GM18907 (cell line): ENCODE measurements at regions not wholly inside any gene's neighbourhood (a gene's known extent, or its start where the extent isn't known, plus 50 kb on each side); places are given as distances from the start of the nearest gene placed in this dataset.
"Not testable (repeated sequence)": the region's sequence is repeated elsewhere in the genome, so short reads cannot be mapped to it uniquely, and the experiment has no call there.

ENCODE experiments used
- ATAC-seq: cut with Tn5 transposase; IDR thresholded peaks from one replicate; pipeline ENCODE4 v1.9.1; 2021; ENCODE audit warnings: mild to moderate bottlenecking, moderate library complexity; ENCODE audit not compliant: unreplicated experiment

DNA sequence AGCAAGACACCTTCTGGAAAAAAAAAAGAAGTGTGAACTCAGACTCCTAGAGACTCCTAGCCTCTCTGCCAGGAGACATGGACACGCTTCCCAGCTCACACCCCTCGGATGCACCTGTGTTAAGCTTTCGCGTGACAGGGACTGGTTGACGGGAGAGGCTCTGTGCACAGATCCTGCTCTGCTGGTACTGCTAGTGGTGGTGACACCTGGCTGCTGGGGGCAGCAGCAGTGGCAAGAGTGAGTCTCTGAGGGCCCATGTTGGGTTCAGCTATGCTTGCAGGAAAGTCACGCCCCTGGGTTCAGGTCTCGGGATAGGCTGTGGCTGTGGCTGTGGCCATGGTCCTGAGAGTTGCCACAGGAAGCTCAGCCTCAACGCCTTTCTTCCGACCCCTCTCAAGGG is 81.1 kb downstream of the XRCC2 start:
- no peak for ATAC-seq

DNA sequence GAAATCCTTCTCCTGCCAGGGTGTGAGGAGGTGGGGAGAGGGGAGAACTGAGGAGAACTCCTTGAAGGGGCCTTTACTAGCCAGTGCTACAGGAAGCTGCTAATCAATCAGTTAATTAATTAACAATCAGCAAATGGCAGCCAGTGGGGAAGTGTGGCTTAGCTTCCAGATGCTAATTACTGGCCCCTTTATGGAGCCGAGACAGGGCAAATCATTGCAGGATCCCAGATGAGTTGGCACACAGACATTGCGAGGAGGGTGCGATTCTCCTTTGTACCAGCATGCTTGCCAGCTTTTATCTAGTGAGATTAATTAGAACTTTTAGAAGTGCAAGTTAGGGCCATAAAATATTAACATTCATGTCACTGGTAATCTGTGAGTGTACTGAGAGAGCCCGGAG is 84.0 kb downstream of the XRCC2 start:
- no peak for ATAC-seq

DNA sequence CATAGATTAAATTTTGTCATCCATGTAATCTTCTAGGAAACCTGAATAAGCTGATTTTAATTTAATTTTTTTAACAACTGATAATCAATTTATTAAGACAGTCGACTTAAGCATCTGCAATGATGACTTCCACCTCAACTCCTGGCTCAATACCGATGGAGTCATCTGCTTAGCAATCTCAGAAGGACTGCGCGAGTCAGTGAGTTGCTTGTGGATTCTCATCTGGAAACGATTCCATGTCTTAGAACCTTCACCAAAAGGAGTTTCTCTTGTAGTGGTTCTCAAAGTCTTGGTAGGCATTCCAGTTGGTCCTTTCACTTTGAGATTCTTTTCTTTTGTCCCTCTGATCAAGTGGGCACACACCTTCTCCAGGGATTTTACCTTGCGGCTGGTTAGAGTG is 85.5 kb downstream of the XRCC2 start:
- ATAC-seq: no peak

DNA sequence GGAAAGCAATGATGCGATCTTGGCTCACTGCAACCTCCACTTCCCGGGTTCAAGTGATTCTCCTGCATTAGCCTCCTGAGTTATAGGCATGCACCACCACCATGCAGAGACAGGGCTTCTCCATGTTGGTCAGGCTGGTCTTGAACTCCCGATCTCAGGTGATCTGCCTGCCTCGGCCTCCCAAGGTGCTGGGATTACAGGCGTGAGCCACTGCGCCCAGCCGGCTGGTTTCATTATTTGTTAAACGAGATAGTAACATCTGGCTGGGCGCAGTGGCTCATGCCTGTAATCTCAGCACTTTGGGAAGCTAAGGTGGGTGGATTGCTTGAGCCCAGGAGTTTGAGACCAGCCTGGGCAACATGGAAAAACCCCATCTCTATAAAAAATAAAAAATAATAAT is 86.1 kb downstream of the XRCC2 start:
- ATAC-seq: not testable (repeated sequence)

DNA sequence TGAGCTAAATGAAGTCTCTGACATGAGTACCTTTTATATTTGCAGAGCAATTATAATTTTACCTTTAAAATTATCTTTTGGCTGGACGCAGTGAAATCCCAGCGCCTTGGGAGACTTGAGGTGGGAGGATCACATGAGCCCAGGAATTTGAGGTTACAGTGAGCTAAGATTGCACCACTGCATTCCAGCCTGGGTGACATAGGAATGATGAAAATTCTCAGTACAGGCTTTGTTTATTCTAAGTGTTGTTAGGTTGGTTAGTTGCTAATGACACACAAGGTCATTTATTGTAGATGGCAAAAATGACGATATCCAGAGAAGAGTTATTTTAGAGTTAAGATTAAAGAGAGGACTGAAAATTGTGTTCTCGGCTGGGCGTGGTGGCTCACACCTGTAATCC is 87.6 kb downstream of the XRCC2 start:
- no peak for ATAC-seq

DNA sequence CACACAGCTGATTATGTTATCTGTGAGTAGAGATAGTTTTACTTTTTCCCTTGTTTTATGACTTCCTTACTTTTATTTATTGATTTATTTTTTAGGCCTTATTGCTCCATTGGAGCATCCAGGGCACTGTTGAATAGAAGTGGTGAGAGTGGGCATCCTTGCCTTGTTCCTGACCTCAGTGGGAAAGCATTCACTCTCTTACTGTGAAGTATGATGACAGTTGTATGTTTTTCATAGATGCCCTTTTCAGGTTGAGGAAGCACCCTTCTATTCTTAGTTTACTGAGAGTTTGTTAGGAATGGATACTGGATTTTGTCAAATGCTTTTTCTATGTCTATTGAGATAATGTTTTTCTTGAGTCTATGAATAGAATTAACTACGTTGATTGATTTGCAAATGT is 88.6 kb downstream of the XRCC2 start:
- no peak for ATAC-seq

DNA sequence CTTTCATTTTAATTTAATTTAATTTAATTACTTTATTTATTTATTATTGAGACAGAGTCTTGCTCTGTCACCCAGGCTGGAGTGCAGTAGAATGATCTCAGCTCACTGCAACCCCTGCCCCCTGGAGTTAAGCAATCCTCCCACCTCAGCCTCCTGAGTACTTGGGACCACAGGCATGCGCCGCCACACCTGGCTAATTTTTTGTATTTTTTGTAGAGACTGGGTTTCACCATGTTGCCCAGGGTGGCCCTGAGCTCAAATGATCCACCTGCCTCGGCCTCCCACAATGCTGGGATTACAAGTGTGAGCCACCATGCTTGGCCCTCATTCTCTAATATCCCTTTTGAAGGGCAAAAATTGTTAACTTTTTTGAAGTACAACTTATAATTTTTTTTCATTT is 92.9 kb downstream of the XRCC2 start:
- no peak for ATAC-seq

DNA sequence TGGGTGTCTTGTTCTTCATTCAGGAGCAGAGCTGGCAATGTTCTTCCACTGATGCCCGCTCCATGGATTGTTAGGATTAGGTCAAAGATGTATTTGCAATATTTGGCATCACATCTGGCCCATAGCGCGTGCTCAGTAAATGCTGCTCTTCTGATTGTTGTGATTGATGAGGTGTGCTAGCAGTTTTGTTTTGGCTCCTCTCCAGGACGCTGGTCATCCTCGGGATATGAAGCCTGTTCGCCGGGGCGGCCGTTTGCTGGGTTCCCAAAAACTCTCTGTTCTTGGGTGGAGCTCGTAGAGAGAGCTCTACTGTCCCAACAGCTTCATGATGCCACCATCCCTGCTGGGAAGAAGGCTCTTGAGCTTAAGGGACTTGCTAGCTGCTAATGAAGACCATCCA is 96.9 kb downstream of the XRCC2 start:
- no peak for ATAC-seq

DNA sequence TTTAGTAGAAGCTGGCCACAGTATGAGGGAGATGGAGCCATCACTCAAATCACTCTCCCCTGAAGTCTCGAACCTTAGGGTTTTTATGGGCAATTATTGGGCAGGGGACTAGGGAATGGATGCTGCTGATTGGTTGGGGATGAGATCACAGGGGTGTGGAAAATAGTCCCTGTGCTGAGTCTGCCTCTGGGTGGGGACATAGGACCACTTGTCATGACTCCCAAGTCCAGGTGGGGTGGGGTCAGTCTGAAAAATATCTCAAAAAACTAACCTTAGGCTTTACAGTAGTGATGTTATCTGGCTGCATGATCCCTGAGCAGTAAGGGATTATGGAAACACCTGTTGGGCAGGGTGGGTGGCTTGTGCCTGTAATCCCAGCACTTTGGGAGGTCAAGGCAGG is 98.6 kb downstream of the XRCC2 start:
- no peak for ATAC-seq

DNA sequence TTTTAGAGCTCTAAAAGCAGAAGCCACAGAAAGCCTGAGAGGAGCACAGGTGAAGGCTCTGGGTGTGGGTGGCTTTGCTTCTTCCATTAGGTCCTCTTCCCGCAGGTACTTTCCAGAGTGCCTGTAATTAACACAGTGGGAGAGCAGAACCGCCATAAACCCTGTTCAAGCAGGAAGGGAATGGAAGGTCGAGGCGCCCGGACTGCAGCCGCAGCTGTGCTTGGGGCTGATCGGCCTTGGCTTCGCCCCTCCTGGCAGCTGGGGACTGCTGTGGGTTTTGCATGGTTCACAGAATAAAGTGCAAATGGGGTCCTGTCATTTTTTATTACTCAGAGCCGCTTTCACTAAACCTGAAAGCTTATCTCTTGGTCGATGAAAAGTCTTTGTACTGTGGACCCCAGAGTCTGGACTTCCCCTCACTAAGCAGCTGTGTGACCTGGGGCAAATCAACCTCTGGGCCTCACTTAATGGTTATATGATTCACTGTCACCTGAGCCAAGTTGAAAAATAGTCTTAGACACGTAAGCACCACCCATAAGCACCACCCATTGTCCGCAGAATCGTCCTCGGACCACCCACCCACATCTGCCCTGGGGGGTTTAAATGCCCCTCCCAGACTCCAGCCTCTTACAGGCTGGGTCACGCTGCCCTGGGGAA is 100.9 kb downstream of the XRCC2 start:
- ATAC-seq: peak; percentile 78

DNA sequence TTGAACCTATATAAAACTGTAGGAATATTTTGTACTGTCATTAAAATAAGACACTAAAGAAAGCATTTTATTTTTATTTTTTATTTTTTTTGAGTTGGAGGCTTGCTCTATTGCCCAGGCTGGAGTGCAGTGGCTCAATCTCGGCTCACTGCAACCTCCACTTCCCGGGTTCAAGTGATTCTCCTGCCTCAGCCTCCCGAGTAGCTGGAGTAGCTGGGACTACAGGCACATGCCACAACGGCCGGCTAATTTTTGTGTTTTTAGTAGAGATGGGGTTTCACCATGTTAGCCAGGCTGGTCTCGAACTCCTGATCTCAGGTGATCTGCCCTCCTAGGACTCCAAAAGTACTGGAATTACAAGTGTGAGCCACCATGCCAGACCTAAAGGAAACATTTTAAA is 102.8 kb downstream of the XRCC2 start:
- ATAC-seq: not testable (repeated sequence)

DNA sequence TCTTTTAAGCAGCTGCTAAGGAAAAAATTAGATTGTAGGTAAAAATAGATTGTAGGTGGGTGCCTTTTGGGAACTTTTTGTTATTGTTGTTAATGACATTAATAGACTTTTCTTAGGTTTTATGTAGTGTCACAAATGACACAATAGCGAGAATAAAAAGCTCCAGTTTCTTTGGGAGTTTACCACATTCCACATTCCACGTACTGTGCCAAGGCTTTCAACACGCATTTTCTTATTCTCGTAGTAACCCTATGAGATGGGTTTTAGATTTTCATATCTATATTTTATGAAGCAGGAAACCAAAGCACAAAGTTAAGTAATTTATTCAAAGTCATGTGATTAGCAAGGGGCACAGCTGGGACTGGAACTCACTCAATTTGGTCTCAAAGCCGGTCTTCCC is 103.8 kb downstream of the XRCC2 start:
- no peak for ATAC-seq

DNA sequence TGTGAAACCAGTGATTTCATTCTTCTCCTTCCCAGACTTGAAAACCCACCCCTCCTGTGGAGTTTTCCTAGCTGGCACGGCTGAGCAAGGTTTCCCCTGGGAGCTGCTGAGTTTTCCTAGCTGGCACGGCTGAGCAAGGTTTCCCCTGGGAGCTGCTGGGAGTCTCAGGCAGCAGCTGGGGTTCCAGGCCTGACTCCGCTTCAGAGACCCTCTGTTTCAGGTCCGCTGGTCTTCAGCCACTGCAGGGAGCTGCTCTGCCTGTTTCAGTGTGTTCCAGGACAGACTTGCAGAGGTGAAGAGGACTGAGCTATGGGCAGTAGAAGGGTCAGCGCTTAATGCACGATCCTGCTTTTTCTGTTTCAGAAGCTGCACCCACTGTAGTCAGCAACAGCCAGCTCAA is 104.9 kb downstream of the XRCC2 start:
- no peak for ATAC-seq

DNA sequence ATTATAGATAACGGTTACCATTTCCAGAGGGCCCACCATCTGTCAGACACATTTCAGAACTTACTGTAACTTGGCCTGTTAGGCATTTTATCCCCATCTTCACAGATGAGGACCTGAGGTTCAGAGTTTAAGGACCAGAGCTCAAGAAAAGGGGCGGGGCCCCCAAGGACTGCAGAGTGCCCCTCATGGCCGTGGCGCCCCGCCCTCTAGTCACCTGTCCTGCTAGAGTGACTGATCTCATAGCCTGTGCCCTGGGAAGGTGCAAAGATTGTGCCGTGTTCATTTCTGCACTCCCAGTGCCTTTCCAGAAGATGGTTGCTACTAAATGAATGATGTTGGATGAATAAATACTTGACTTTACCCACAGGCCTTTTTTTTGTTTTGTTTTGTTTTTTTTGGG is 107.0 kb downstream of the XRCC2 start:
- ATAC-seq: no peak

DNA sequence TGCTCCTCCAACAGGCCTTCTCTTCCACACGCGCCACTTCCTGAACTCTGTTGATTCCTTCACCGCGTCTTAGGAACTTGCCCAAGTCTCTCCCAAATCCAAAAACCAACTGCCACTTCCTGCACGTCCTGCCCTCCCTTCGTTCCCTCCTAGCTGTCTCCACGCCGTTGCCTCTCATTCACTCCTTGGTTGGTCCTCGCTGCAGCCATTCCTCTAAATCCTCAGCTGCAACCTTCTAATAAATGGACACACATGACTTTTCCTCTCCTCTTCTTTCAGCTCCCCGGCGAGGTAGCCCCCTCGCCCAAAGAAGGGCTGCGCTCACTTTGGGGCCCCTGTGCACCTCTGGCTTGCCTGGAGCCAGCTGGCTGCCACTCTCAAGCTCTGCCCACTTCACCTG is 110.2 kb downstream of the XRCC2 start:
- ATAC-seq: no peak

DNA sequence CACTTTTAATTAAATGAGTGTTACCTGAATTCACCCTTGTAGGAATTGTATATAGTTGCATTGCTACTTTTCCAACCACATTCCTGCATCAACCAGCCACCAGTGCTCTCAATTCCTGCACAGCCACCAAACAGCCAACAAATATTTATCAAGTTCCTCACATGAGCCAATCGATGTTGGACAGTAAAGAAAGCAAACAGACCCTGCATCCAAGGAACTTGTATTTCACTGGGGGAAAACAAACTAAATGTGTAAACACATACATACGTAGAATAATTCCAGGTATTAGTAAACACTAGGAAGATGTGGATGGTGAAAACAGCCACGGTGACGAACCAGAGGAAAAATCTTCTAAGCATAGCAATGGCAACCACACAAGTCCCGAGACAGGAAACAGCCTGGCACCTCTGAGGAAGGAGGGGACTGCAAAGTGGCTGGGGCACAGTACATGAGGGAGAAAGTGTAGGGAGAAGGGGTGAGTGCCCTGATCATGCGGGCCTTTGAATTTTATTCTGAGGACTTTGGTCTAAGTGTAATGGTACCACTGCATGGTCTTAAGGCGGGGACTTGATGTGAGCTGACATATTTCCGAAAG is 111.2 kb downstream of the XRCC2 start:
- no peak for ATAC-seq

DNA sequence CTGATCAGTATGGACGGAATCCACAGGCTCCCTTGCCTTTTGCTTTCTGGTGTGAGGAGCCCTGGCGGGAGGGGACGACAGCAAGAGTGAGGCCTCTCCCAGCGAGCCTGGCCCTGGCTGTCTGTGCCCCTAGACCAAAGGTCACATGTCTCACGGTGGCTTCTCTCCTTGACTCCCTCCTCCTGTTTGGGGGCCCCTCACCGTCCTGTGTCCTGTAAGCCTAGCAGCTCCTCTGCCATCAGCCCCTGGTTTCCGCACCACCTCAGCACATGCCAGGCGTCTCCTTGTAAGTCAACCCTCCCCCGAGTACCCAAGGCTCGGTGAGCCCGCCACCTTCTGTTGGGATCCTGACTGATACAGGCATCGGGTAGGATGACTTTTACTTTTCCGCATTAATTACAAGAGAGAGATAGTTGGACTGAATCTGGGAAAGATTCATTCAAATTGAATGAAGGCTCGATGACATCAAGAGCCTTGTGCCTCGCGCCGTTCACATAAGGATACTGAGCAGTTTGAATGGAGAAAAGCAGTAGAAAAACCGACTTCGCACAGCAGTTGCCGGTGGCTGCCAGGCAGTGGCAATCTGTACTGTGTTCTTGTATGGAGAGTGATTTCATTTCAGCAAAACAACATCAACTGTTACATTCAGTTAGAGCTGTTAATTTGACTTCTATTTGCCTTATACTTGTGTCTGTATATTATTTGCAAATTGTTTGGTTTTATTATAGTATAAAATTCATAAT is 119.8 kb downstream of the XRCC2 start:
- no peak for ATAC-seq

DNA sequence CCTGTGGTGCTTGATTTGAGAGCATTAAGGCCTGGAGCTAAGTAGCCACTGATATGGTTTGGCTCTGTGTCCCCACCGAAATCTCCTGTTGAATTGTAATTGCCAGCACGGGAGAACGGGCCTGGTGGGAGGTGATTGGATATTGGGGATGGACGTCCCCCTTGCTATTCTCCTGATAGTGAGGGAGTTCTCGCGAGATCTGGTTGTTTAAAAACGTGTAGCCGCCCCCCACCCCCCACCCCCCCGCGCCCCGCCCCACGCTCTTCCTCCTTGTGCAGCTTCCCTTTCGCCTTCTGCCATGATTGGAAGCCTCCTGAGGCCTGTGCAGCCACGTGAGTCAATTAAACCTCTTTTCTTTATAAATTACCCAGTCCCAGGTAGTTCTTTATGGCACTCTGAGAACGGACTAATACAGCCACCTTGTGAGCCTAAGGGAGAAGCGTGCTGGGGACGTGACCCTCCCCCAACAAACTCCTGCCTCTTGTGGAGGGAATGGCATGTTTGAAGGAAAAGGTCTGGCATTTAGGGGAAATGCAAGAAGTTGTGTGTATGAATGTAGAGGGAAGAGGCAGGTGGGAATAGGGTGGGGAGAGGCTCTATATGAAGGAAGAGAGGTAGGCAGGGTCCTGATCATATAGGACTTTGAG is 118.0 kb upstream of the KMT2C start:
- ATAC-seq: no peak

DNA sequence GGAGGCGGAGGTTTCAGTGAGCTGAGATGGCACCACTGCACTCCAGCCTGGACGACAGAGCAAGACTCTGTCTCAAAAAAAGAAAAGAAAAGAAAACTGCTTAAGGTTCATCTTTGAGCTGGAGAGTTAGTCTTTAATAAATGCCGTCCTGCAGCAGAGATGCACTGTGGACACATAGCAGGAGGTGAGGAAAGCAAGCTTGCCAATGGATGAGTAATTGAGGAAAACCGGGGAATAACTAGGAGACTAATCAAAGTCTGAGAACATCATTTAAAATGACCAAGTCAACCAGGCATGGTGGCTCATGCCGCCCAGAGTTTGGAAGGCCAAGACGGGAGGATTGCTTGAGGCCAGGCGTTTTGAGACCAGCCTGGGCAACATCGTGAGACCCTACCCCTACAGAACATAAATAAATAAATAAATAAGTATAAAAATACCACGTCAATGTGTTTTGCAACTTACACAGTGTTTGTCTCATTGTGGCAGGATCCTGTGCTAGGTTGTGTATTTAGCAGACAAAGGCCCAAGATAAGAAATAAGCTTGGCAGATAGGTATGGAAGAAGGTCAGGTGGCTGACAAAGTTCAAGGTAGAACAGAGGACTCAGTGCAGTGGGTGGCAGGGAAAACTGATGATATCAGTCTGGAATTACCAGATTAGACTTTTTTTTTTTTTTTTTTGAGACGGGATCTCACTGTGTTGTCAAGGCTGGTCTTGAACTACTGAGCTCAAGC is 115.7 kb upstream of the KMT2C start:
- no peak for ATAC-seq

DNA sequence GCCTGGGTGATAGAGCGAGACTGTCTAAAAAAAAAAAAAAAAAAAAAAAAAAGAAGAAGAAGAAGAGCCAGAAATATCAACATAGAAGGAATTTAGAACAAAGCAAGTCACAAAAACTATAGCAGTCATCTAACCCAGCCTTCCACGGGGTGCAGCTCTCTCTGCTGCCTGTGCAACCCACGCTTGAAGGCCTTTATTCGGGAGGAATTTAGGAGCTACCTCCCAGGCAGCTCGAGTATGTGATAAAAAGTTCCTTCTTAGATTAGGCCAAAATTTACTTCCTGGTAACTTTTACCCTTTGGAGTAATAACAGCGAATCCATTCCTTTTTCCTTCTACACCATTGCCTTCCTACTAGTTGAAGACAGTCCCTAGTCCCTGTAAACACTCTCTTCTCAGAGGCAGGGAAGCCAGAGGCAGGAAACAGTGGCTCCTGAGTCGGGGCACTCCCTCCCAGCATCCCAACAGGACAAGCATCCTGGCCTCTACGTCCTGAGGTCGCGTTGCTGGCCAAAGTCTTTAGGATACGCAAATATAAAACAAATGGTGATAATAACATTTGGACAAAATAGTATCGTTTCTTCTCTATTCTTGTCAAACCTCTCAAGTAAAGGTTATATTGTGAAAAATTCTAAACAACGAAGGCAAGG is 109.3 kb upstream of the KMT2C start:
- ATAC-seq: no peak

DNA sequence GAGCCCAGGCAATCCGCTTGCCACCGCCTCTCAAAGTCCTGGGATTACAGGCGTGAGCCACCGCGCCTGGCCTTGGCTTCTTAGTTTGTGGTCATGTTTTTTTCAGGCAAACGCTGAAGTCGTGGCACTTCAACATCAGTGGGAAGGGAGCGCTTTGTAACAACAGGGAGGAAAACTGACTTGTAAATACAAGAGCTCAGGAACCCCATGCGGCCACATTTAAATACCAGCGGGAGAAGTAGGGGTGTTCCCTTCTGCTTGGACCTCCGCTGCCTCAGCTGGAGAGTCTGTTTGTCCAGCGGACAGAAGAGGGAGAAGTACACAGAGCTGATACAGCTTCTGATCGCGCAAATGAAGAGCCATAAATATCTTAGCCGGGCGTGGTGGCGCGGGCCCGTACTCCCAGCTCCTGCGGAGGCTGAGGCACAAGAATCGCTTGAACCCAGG is 108.7 kb upstream of the KMT2C start:
- ATAC-seq: no peak
